GM12878 (cell line): ENCODE measurements at regions not wholly inside any gene's neighbourhood (a gene's known extent, or its start where the extent isn't known, plus 50 kb on each side); places are given as distances from the start of the nearest gene placed in this dataset.

Experiments used
- ETV6 ChIP-seq, 2 experiments: fragments of 450-650 bp in 1 of 2; IDR thresholded peaks in 1 of 2; conservative IDR thresholded peaks in 1 of 2; 2 replicates each; pipeline ENCODE4 v1.6.1; 2014; ENCODE audit warnings: antibody characterized with exemption in 1 of 2, borderline replicate concordance in 1 of 2, low read depth in 1 of 2, mild to moderate bottlenecking in 1 of 2, moderate library complexity in 1 of 2
- FOXK2 ChIP-seq: fragments of 450-650 bp; IDR thresholded peaks from 2 replicates; pipeline ENCODE4 v1.6.1; 2017; ENCODE audit warnings: mild to moderate bottlenecking, moderate library complexity
- GATAD2B ChIP-seq: fragments of 450-650 bp; conservative IDR thresholded peaks from 2 replicates; pipeline ENCODE4 v1.6.1; 2017; ENCODE audit warnings: low read depth, mild to moderate bottlenecking, moderate library complexity
- MEF2A ChIP-seq: IDR thresholded peaks from 2 replicates; pipeline ENCODE4 v1.6.1; 2011; ENCODE audit warnings: low read depth, mild to moderate bottlenecking, low read length, moderate library complexity; ENCODE audit not compliant: insufficient read depth
- NBN ChIP-seq: fragments of 450-650 bp; IDR thresholded peaks from 2 replicates; pipeline ENCODE4 v1.6.1; 2016
- NFYA ChIP-seq: IDR thresholded peaks from 2 replicates; pipeline ENCODE4 v1.6.1; 2011; ENCODE audit warnings: low read depth, mild to moderate bottlenecking, low read length, improper control_type of control experiment, borderline replicate concordance
- TF ChIP-seq, protein P1 (sequence below): fragments of 450-650 bp; IDR thresholded peaks from 2 replicates; pipeline ENCODE4 v1.6.1; 2017; ENCODE audit warnings: mild to moderate bottlenecking, moderate library complexity
- TF ChIP-seq, protein P2 (sequence below): fragments of 450-650 bp; IDR thresholded peaks from 2 replicates; pipeline ENCODE4 v1.6.1; 2017; ENCODE audit warnings: mild to moderate bottlenecking
- TF ChIP-seq, protein P3 (sequence below): fragments of 450-650 bp; IDR thresholded peaks from 2 replicates; pipeline ENCODE4 v1.6.1; 2018; ENCODE audit warnings: mild to moderate bottlenecking, low read depth, moderate library complexity; ENCODE audit not compliant: partially characterized antibody
- TF ChIP-seq, protein P4 (sequence below): fragments of 450-650 bp; IDR thresholded peaks from 2 replicates; pipeline ENCODE4 v1.6.1; 2017; ENCODE audit warnings: low read depth, mild to moderate bottlenecking, moderate library complexity

DNA sequence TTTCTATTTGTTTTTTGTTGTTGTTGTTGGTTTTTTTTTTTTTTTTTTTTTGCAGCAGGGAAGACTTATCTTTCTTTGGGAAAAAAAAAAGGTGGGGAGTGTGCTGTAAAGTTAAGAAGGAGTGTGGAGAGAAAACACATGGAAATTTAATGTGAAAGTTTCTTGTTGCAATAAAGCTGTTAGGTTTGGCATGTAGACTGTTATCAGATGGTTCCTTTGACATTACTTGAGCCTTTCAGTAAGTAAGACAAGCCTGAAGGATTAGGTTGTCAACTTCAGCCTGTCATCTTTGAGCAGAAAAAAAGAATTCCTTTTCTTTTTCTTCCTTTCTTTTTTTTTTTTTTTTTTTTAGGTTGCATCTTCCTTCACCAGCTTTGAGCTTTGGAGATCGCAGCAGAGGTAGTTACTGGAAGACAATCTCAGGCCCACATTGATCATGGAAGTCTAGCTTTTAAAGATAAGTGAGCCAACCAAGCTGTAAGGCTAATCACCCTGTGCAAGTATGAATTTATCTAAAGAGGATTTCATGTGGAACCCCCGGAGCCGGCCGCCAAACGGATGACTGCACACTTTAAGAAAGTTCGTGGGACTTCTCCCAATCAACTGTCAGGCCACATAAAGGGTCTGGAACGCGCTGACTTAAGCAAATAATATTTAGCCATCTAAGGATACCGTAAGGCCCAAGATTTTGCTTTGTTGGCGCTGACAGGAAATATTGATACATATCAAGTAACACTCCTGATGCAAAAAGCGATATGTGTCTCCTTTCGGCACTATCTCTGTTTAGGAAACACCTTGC lies 1040.1 kb upstream of the NR2F2 start (continued):
- TF ChIP-seq, protein P1, sequence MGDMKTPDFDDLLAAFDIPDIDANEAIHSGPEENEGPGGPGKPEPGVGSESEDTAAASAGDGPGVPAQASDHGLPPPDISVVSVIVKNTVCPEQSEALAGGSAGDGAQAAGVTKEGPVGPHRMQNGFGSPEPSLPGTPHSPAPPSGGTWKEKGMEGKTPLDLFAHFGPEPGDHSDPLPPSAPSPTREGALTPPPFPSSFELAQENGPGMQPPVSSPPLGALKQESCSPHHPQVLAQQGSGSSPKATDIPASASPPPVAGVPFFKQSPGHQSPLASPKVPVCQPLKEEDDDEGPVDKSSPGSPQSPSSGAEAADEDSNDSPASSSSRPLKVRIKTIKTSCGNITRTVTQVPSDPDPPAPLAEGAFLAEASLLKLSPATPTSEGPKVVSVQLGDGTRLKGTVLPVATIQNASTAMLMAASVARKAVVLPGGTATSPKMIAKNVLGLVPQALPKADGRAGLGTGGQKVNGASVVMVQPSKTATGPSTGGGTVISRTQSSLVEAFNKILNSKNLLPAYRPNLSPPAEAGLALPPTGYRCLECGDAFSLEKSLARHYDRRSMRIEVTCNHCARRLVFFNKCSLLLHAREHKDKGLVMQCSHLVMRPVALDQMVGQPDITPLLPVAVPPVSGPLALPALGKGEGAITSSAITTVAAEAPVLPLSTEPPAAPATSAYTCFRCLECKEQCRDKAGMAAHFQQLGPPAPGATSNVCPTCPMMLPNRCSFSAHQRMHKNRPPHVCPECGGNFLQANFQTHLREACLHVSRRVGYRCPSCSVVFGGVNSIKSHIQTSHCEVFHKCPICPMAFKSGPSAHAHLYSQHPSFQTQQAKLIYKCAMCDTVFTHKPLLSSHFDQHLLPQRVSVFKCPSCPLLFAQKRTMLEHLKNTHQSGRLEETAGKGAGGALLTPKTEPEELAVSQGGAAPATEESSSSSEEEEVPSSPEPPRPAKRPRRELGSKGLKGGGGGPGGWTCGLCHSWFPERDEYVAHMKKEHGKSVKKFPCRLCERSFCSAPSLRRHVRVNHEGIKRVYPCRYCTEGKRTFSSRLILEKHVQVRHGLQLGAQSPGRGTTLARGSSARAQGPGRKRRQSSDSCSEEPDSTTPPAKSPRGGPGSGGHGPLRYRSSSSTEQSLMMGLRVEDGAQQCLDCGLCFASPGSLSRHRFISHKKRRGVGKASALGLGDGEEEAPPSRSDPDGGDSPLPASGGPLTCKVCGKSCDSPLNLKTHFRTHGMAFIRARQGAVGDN: no peak
- TF ChIP-seq FOXK2 (no peak), MEF2A (no peak), NBN (no peak), ETV6 (conservative IDR thresholded peaks at IDR 0.05 in 1 of 2, IDR thresholded peaks at IDR 0.05 in 1 of 2; ENCODE audit: borderline replicate concordance in 1 of 2, low read depth in 1 of 2) (no peak), NFYA (no peak), GATAD2B (no peak)
- TF ChIP-seq, protein P2, sequence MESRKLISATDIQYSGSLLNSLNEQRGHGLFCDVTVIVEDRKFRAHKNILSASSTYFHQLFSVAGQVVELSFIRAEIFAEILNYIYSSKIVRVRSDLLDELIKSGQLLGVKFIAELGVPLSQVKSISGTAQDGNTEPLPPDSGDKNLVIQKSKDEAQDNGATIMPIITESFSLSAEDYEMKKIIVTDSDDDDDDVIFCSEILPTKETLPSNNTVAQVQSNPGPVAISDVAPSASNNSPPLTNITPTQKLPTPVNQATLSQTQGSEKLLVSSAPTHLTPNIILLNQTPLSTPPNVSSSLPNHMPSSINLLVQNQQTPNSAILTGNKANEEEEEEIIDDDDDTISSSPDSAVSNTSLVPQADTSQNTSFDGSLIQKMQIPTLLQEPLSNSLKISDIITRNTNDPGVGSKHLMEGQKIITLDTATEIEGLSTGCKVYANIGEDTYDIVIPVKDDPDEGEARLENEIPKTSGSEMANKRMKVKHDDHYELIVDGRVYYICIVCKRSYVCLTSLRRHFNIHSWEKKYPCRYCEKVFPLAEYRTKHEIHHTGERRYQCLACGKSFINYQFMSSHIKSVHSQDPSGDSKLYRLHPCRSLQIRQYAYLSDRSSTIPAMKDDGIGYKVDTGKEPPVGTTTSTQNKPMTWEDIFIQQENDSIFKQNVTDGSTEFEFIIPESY: no peak
- TF ChIP-seq, protein P3, sequence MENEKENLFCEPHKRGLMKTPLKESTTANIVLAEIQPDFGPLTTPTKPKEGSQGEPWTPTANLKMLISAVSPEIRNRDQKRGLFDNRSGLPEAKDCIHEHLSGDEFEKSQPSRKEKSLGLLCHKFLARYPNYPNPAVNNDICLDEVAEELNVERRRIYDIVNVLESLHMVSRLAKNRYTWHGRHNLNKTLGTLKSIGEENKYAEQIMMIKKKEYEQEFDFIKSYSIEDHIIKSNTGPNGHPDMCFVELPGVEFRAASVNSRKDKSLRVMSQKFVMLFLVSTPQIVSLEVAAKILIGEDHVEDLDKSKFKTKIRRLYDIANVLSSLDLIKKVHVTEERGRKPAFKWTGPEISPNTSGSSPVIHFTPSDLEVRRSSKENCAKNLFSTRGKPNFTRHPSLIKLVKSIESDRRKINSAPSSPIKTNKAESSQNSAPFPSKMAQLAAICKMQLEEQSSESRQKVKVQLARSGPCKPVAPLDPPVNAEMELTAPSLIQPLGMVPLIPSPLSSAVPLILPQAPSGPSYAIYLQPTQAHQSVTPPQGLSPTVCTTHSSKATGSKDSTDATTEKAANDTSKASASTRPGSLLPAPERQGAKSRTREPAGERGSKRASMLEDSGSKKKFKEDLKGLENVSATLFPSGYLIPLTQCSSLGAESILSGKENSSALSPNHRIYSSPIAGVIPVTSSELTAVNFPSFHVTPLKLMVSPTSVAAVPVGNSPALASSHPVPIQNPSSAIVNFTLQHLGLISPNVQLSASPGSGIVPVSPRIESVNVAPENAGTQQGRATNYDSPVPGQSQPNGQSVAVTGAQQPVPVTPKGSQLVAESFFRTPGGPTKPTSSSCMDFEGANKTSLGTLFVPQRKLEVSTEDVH: no peak
- TF ChIP-seq, protein P4, sequence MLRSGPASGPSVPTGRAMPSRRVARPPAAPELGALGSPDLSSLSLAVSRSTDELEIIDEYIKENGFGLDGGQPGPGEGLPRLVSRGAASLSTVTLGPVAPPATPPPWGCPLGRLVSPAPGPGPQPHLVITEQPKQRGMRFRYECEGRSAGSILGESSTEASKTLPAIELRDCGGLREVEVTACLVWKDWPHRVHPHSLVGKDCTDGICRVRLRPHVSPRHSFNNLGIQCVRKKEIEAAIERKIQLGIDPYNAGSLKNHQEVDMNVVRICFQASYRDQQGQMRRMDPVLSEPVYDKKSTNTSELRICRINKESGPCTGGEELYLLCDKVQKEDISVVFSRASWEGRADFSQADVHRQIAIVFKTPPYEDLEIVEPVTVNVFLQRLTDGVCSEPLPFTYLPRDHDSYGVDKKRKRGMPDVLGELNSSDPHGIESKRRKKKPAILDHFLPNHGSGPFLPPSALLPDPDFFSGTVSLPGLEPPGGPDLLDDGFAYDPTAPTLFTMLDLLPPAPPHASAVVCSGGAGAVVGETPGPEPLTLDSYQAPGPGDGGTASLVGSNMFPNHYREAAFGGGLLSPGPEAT: no peak
